Peyer's patch (tissue), 4 donors: ENCODE measurements at regions not wholly inside any gene's neighbourhood (a gene's known extent, or its start where the extent isn't known, plus 50 kb on each side); places are given as distances from the start of the nearest gene placed in this dataset.

ENCODE experiments used
- DNase-seq, 3 donors: peaks; one replicate each; pipeline ENCODE4 v3.0.0-alpha.2; 2017 to 2019
- H3K27ac ChIP-seq, 4 donors: fragments of 200-600 bp; sonication (generic); one replicate each; pipeline ENCODE4 v1.5.1; 2016 to 2019
- H3K27me3 ChIP-seq, 2 donors: fragments of 200-600 bp; sonication (generic); one replicate each; pipeline ENCODE4 v1.5.1; 2019
- H3K36me3 ChIP-seq, 3 donors: fragments of 200-600 bp; sonication (generic); one replicate each; pipeline ENCODE4 v1.5.1; 2016 to 2019
- H3K4me1 ChIP-seq, 4 donors: fragments of 200-600 bp; sonication (generic); one replicate each; pipeline ENCODE4 v1.5.1; 2016 to 2019
- H3K4me3 ChIP-seq, 4 donors: fragments of 200-600 bp; sonication (generic); 1 replicate in 3 of 4; 2 replicates in 1 of 4; pipeline ENCODE4 v1.5.1; 2016 to 2019; ENCODE audit warnings: mild to moderate bottlenecking in 1 of 4
- H3K9me3 ChIP-seq, 4 donors: fragments of 200-600 bp; sonication (generic); one replicate each; pipeline ENCODE4 v1.5.1; 2016 to 2019; ENCODE audit warnings: mild to moderate bottlenecking in 1 of 4
- POLR2A ChIP-seq, 2 donors: fragments of 450-650 bp; IDR thresholded peaks; one replicate each; pipeline ENCODE4 v1.5.1; 2017; ENCODE audit warnings: antibody characterized with exemption in 2 of 2, mild to moderate bottlenecking in 2 of 2, moderate library complexity in 2 of 2
- TF ChIP-seq, protein P1 (sequence below), 6 experiments: fragments of 450-650 bp in 4 of 6; fragments of 200-600 bp in 2 of 6; sonication (generic) in 1 of 6; IDR thresholded peaks; one replicate each; pipeline ENCODE4 v1.5.1; 2017 to 2019; ENCODE audit warnings: antibody characterized with exemption in 6 of 6, mild to moderate bottlenecking in 3 of 6, moderate library complexity in 1 of 6

DNA sequence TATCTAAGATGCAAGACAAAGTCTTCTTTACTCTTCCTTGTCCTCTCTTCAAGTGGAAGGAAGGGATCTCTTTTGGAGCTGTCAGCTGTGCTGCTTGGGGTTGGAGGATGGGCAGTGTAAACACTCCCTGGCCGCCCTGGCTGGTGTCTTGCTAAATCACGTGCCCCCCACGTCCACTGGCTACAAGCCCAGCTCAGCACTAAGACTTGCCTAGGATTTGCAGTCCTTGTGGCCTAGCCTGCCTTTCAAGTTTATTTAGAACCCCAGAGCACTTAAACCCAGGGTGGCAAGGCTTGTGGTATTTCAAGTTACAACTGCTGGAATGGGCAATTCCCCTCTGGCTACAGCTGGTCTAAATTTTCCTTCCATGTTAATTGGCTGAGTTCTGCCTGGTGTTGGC lies 272.4 kb upstream of the MYO3A start:
- no peak for DNase-seq
- TF ChIP-seq, protein P1, sequence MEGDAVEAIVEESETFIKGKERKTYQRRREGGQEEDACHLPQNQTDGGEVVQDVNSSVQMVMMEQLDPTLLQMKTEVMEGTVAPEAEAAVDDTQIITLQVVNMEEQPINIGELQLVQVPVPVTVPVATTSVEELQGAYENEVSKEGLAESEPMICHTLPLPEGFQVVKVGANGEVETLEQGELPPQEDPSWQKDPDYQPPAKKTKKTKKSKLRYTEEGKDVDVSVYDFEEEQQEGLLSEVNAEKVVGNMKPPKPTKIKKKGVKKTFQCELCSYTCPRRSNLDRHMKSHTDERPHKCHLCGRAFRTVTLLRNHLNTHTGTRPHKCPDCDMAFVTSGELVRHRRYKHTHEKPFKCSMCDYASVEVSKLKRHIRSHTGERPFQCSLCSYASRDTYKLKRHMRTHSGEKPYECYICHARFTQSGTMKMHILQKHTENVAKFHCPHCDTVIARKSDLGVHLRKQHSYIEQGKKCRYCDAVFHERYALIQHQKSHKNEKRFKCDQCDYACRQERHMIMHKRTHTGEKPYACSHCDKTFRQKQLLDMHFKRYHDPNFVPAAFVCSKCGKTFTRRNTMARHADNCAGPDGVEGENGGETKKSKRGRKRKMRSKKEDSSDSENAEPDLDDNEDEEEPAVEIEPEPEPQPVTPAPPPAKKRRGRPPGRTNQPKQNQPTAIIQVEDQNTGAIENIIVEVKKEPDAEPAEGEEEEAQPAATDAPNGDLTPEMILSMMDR (IDR thresholded peaks at IDR 0.05) = no peak
- no peak for TF ChIP-seq POLR2A (IDR thresholded peaks at IDR 0.05)
- H3K4me3 ChIP-seq = no peak overlapping the region
- no peaks in the 10 kb centered on the region for H3K36me3 ChIP-seq
- H3K9me3 ChIP-seq = no peaks in the 10 kb centered on the region
- no peaks in the 10 kb centered on the region for H3K4me1 ChIP-seq
- H3K27me3 ChIP-seq = no peaks in the 10 kb centered on the region
- H3K27ac ChIP-seq = no peak overlapping the region

DNA sequence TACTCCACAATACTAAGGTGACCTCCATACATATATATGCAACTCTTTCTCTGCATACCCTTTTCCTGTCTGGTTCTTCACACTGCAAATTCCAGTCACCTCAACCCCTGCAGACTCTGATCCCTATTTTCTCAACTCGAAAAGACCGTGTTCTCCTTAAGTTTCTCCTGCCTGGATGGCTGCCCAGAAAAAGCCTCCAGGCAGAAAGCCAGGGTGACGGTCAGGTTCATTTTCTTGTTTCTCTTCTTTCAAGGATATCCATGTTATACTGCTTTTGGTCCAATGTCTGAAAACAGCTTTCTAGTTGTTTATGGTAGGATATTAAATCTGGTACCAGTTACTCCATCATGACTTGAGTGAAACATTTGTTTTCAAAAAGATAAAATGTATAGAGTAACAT lies 267.8 kb upstream of the MYO3A start:
- Histone ChIP-seq H3K9me3 (no peaks in the 10 kb centered on the region), H3K4me1 (no peaks in the 10 kb centered on the region), H3K27ac (no peak overlapping the region), H3K27me3 (no peaks in the 10 kb centered on the region), H3K4me3 (no peak overlapping the region), H3K36me3 (no peaks in the 10 kb centered on the region)
- no peak for DNase-seq
- no peak for TF ChIP-seq POLR2A (IDR thresholded peaks at IDR 0.05)
- TF ChIP-seq, protein P1 (IDR thresholded peaks at IDR 0.05) = no peak

DNA sequence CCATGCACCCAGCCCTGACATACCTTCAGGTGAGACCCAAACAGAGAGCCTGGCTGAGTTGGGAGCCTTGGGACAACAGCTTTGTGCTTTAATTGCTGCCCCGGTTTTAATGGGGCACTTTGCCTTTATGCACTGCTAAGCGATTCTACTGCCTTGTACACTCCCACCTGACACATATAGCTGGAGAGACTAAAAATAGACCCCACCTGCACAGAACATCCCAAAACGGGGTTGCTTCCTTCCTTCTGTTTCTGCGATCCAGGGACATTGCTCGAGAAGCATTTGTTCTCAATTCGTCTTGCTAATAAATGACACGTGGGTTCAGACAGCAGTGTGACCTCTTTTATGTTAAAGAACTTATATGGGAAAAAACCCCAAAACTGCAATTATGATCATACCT lies 258.8 kb upstream of the MYO3A start:
- Histone ChIP-seq H3K27me3 (no peaks in the 10 kb centered on the region), H3K4me3 (no peak overlapping the region), H3K36me3 (no peaks in the 10 kb centered on the region), H3K27ac (no peak overlapping the region), H3K4me1 (no peaks in the 10 kb centered on the region), H3K9me3 (no peaks in the 10 kb centered on the region)
- TF ChIP-seq, protein P1 (IDR thresholded peaks at IDR 0.05) = no peak
- TF ChIP-seq POLR2A (IDR thresholded peaks at IDR 0.05) = no peak
- DNase-seq = no peak

DNA sequence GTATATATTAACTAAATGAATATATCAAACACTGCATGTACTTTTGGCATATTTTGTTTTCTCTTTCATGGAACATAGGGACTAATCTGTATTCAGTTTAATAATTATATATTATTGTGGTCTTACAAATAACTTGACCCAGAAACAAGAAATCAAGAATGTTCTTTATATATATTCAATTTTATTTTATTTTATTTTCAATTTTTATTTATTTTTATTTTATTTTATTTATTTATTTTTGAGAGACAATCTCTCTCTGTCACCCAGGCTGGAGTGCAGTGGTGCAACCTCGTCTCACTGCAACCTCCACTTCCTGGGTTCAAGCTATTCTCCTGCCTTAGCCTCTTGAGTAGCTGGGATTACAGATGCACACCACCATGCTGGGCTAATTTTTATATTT lies 258.4 kb upstream of the MYO3A start:
- Histone ChIP-seq H3K27ac (no peak overlapping the region), H3K27me3 (no peaks in the 10 kb centered on the region), H3K4me1 (no peaks in the 10 kb centered on the region), H3K4me3 (no peak overlapping the region), H3K9me3 (no peaks in the 10 kb centered on the region), H3K36me3 (no peaks in the 10 kb centered on the region)
- no peak for TF ChIP-seq POLR2A (IDR thresholded peaks at IDR 0.05)
- TF ChIP-seq, protein P1 (IDR thresholded peaks at IDR 0.05) = no peak
- no peak for DNase-seq

DNA sequence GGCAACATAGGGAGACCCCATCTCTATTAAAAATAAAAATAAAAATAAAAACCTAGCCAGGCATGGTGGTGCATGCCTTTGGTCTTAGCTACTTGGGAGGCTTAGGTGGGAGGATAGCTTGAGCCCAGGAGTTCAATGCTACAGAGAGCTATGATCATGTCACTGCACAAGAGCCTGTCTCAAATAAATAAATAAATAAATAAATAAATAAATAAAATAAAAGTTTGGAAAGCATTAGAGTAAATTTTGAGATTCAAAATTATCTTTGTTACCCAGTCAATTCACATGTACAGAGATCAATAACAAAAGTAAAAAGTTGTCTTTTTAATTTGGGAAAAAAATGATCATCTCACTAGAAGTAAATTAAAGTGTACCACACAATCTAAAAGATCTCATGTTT lies 255.8 kb upstream of the MYO3A start:
- DNase-seq = no peak
- TF ChIP-seq, protein P1 (IDR thresholded peaks at IDR 0.05) = no peak
- no peak for TF ChIP-seq POLR2A (IDR thresholded peaks at IDR 0.05)
- no peaks in the 10 kb centered on the region for H3K9me3 ChIP-seq

DNA sequence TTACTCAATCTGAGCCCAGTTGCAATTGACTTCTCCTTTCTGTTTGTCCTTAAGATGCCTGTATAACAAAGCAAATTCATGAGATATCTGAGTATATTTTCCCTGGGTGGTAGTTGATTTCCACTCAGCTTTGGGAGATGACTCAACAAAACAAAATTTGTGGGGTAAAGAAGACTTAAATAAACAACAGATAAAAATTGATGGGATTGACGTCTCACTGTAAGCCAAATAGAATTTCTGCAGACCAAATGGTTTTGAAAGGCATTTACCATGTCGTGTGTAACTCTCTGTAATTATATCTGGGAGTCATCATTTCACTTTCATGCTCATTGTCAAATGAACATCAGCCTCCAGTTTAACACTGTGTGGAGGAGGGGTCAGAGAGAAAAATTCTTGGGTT lies 255.4 kb upstream of the MYO3A start:
- DNase-seq = no peak
- no peaks in the 10 kb centered on the region for H3K36me3 ChIP-seq
- TF ChIP-seq POLR2A (IDR thresholded peaks at IDR 0.05) = no peak
- TF ChIP-seq, protein P1 (IDR thresholded peaks at IDR 0.05) = no peak
- H3K4me1 ChIP-seq = no peaks in the 10 kb centered on the region
- no peaks in the 10 kb centered on the region for H3K27me3 ChIP-seq
- no peak overlapping the region for H3K27ac ChIP-seq
- no peaks in the 10 kb centered on the region for H3K9me3 ChIP-seq
- H3K4me3 ChIP-seq = no peak overlapping the region

More for the DNA sequence above, 255.8 kb upstream of the MYO3A start:
- Histone ChIP-seq H3K4me3 (no peak overlapping the region), H3K4me1 (no peaks in the 10 kb centered on the region), H3K36me3 (no peaks in the 10 kb centered on the region), H3K27me3 (no peaks in the 10 kb centered on the region), H3K27ac (no peak overlapping the region)
